DND-41 (cell line): ENCODE measurements at regions not wholly inside any gene's neighbourhood (a gene's known extent, or its start where the extent isn't known, plus 50 kb on each side); places are given as distances from the start of the nearest gene placed in this dataset.

Experiments
- ATAC-seq: fragments of 200-7000 bp; cut with Tn5 transposase; 3 replicates; pipeline ENCODE4 v1.9.1; 2021; ENCODE audit warnings: low read depth; ENCODE audit not compliant: insufficient read depth
- DNase-seq: peaks from one replicate; pipeline ENCODE4 v3.0.0-alpha.2; 2020
- H2AFZ ChIP-seq: 2 replicates; pipeline ENCODE4 v1.6.0; 2012; ENCODE audit warnings: low read depth, low read length
- H3K27ac ChIP-seq: 2 replicates; pipeline ENCODE4 v1.5.1; 2012; ENCODE audit warnings: low read length, inconsistent platforms
- H3K27me3 ChIP-seq: fragments of 200-600 bp; sonication (generic); 2 replicates; pipeline ENCODE4 v1.6.0; 2012; ENCODE audit warnings: low read length, mild to moderate bottlenecking, inconsistent platforms; ENCODE audit not compliant: insufficient read depth, poor library complexity
- H3K36me3 ChIP-seq: 2 replicates; pipeline ENCODE4 v1.5.1; 2012; ENCODE audit warnings: low read length, inconsistent platforms; ENCODE audit not compliant: insufficient read depth
- H3K4me1 ChIP-seq: 2 replicates; pipeline ENCODE4 v1.5.1; 2012; ENCODE audit warnings: mild to moderate bottlenecking, low read length; ENCODE audit not compliant: insufficient read depth
- H3K4me2 ChIP-seq: 2 replicates; pipeline ENCODE4 v1.6.0; 2012; ENCODE audit warnings: mild to moderate bottlenecking, moderate library complexity, low read length, inconsistent platforms; ENCODE audit not compliant: insufficient read depth
- H3K4me3 ChIP-seq, 2 experiments: fragments of 200-600 bp in 1 of 2; shearing (Covaris generic) in 1 of 2; 2 replicates each; pipeline ENCODE4 v1.5.1; 2012 to 2016; ENCODE audit warnings: inconsistent platforms in 2 of 2, low read length in 2 of 2, mild to moderate bottlenecking in 2 of 2, low read depth in 1 of 2, moderate library complexity in 1 of 2
- H3K79me2 ChIP-seq: 2 replicates; pipeline ENCODE4 v1.6.0; 2012; ENCODE audit warnings: low read length, inconsistent platforms; ENCODE audit not compliant: insufficient read depth
- H3K9ac ChIP-seq: 2 replicates; pipeline ENCODE4 v1.6.0; 2012; ENCODE audit warnings: low read depth, mild to moderate bottlenecking, inconsistent platforms, low read length, moderate library complexity
- H3K9me3 ChIP-seq: 2 replicates; pipeline ENCODE4 v1.5.1; 2012; ENCODE audit warnings: low read length, moderate library complexity, mild to moderate bottlenecking, inconsistent platforms; ENCODE audit not compliant: insufficient read depth, severe bottlenecking
- H4K20me1 ChIP-seq: 2 replicates; pipeline ENCODE4 v1.6.0; 2012; ENCODE audit warnings: low read length; ENCODE audit not compliant: insufficient read depth
- EZH2 ChIP-seq: IDR thresholded peaks from 3 replicates; pipeline ENCODE4 v1.6.1; 2012; ENCODE audit warnings: borderline replicate concordance, low read depth, mild to moderate bottlenecking, moderate library complexity, low read length, inconsistent platforms; ENCODE audit not compliant: severe bottlenecking
- TF ChIP-seq, protein P1 (sequence below): IDR thresholded peaks from 2 replicates; pipeline ENCODE4 v1.5.1; 2012; ENCODE audit warnings: borderline replicate concordance, low read length, moderate library complexity, mild to moderate bottlenecking; ENCODE audit not compliant: poor library complexity, severe bottlenecking; ENCODE audit errors: extremely low read depth

DNA sequence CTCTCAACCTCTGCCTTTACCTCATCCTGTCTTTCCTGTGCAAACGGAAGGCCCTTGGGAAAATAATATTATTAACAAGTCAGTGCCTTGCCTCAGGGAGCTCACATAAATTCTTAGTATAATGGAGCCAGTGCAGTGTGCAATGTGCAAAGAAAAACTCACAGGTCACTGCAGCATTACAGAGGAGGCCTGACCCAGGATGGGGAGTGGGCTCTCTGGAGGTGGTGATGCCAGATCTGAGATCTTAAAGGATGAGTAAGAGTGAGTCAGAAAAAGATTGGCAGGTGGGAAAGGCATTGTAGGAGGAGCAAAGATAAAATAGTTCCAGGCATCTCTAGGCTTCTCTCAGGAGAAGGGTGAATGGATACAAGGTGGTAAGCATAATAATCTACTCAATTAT lies 185.6 kb upstream of the ADAMTS9 start:
- Histone ChIP-seq H3K9ac (no peak overlapping the region), H3K79me2 (no peaks in the 10 kb centered on the region), H3K36me3 (no peaks in the 10 kb centered on the region), H3K4me3 (no peak overlapping the region), H3K4me2 (no peak overlapping the region), H3K27ac (no peak overlapping the region), H2AFZ (no peak overlapping the region), H3K27me3 (no peaks in the 10 kb centered on the region), H3K9me3 (no peaks in the 10 kb centered on the region), H3K4me1 (no peaks in the 10 kb centered on the region), H4K20me1 (no peaks in the 10 kb centered on the region)
- no peak for TF ChIP-seq EZH2
- TF ChIP-seq, protein P1, sequence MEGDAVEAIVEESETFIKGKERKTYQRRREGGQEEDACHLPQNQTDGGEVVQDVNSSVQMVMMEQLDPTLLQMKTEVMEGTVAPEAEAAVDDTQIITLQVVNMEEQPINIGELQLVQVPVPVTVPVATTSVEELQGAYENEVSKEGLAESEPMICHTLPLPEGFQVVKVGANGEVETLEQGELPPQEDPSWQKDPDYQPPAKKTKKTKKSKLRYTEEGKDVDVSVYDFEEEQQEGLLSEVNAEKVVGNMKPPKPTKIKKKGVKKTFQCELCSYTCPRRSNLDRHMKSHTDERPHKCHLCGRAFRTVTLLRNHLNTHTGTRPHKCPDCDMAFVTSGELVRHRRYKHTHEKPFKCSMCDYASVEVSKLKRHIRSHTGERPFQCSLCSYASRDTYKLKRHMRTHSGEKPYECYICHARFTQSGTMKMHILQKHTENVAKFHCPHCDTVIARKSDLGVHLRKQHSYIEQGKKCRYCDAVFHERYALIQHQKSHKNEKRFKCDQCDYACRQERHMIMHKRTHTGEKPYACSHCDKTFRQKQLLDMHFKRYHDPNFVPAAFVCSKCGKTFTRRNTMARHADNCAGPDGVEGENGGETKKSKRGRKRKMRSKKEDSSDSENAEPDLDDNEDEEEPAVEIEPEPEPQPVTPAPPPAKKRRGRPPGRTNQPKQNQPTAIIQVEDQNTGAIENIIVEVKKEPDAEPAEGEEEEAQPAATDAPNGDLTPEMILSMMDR: no peak
- DNase-seq (no peak), ATAC-seq (no peak)

DNA sequence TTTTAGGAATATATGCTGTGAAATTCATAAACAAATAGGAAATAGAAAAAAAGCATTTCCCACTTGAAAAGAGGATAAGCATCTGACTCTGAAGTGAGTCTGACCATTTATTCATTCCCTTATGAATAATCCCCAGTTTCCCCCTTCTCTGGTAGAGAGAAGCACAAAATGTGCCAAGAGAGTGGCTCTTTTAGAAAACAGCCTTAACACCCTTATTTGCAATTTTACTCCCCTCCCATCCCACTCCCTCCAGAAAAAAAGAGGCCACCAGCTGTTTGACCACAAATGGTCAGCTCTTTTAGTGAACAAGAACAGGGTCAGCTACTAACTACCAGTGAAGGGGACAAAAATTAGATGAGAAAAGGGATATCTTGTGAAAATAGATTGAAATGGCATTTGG lies 184.5 kb upstream of the ADAMTS9 start:
- DNase-seq (no peak), ATAC-seq (no peak)
- H3K4me2 ChIP-seq: no peak overlapping the region
- no peaks in the 10 kb centered on the region for H3K9me3 ChIP-seq
- no peaks in the 10 kb centered on the region for H3K4me1 ChIP-seq
- no peaks in the 10 kb centered on the region for H3K36me3 ChIP-seq
- no peaks in the 10 kb centered on the region for H3K79me2 ChIP-seq
- H4K20me1 ChIP-seq: no peaks in the 10 kb centered on the region
- no peak overlapping the region for H3K9ac ChIP-seq
- H2AFZ ChIP-seq: no peak overlapping the region
- no peak overlapping the region for H3K4me3 ChIP-seq
- H3K27ac ChIP-seq: no peak overlapping the region
- TF ChIP-seq, protein P1: no peak
- no peak for TF ChIP-seq EZH2
- H3K27me3 ChIP-seq: no peaks in the 10 kb centered on the region

DNA sequence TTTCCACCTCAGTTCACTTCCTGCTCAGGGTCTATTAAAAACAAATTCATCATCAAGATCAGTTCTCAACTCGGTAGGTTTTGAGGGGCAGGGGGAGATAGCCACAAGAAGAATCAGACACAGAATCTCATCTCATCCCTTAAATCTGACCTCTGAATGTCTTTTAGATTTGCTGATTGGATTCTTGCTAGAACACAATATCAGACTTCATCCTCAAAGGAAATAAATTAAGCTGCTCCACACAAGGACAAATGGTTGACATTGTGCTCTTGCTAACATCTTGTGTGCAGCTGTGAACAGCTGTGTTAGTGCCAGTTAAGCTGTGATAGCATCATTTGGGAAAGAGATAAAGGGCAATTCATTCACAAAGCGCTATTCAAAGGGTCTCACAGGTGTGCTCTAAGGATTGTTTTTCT lies 184.0 kb upstream of the ADAMTS9 start:
- H3K79me2 ChIP-seq: no peaks in the 10 kb centered on the region
- no peaks in the 10 kb centered on the region for H3K9me3 ChIP-seq
- no peak overlapping the region for H2AFZ ChIP-seq
- no peaks in the 10 kb centered on the region for H3K27me3 ChIP-seq
- no peaks in the 10 kb centered on the region for H3K4me1 ChIP-seq
- H3K9ac ChIP-seq: no peak overlapping the region
- TF ChIP-seq, protein P1: no peak
- no peak for TF ChIP-seq EZH2
- no peak overlapping the region for H3K4me3 ChIP-seq
- no peak overlapping the region for H3K27ac ChIP-seq
- no peaks in the 10 kb centered on the region for H3K36me3 ChIP-seq
- ATAC-seq (peak; percentile 45; the same call in 2 of the 3 replicates), DNase-seq (no peak)
- no peak overlapping the region for H3K4me2 ChIP-seq
- no peaks in the 10 kb centered on the region for H4K20me1 ChIP-seq
